ENCODE measurements at regions not wholly inside any gene's neighbourhood (a gene's known extent, or its start where the extent isn't known, plus 50 kb on each side); places are given as distances from the start of the nearest gene placed in this dataset.
"Not testable (repeated sequence)": the region's sequence is repeated elsewhere in the genome, so short reads cannot be mapped to it uniquely, and the experiment has no call there.

DNA sequence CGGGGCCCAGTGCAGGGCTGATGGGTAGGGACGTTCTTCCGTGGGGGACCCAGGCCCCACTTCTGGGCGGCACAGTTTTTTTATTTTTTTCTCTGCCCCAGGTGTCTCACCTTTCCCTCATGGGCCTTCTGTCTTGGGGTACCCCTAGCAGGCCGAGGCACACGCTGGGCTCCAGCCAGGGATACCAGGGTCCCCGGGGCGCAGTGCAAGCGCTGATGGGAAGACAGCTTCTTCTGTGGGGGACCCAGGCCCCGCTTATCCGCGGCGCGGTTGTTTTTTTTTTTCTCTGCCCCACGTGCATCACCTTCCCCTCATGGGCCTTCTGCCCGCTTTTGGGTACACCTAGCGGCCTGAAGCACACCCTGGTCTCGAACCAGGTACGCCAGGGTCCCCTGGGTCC lies 1481.0 kb upstream of the TPTE start:
- H3K4me3 Mint-ChIP-seq; H3K27me3 Mint-ChIP-seq; H3K9me3 Mint-ChIP-seq; intact Hi-C loops (cut with micrococcal nuclease); H3K36me3 Mint-ChIP-seq (ENCODE audit: low read depth); H3K4me1 Mint-ChIP-seq (ENCODE audit: low read depth); H3K27ac Mint-ChIP-seq: not testable (repeated sequence)

DNA sequence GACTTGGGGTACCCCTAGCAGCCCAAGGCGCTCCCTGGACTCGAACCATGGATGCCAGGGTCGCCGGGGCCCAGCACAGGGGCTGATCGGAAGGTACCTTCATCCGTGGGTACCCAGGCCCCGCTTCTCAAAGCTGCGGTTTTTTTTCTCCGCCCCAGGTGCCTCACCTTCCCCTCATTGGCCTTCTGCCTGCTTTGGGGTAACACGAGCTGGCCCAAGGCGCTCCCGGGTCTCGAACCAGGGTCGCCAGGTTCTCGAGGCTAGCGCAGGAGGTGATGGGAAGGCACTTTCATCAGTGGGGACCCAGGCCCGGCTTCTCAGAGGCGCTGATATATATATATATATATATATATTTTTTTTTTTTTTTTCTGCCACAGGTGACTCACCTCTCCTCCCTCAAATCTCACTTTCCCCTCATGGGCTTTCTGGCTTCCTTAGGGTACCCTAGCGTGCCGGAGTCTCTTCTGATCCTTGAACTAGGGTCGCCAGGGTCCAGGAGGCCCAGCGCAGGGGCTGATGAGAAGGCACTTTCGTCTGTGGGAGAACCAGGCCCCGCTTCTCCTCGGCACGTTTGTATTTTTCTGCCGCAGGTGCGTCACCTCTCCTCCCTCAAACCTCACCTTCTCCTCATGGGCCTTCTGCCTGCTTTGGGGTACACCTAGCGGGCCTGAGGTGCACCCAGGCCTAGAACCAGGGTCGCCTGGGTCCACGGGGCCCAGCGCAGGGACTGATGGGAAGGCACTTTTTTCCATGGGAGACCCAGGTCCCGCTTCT lies 1480.0 kb upstream of the TPTE start:
- H3K27me3 Mint-ChIP-seq; intact Hi-C loops (cut with micrococcal nuclease); H3K4me1 Mint-ChIP-seq (ENCODE audit: low read depth); H3K36me3 Mint-ChIP-seq (ENCODE audit: low read depth); H3K27ac Mint-ChIP-seq; H3K4me3 Mint-ChIP-seq; H3K9me3 Mint-ChIP-seq: not testable (repeated sequence)

DNA sequence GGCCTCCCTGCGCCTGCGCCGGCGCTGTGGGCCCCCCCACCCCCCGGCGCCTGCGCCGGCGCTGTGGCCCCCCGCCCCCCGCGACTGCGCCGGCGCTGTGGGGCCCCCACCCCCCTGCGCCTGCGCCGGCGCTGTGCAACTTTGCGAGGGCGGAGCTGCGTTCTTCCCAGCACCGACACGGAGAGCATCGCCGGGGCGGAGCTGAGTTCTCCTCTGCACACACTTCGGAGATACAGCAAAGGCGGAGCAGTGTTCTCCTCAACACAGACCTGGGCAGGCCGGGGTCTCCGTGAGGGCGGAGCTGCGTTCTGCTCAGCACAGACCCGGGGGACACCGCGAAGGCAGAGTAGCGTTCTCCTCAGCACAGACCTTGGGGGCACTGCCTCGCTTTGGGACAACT lies 1478.3 kb upstream of the TPTE start:
- intact Hi-C loops (cut with micrococcal nuclease): not testable (repeated sequence)

DNA sequence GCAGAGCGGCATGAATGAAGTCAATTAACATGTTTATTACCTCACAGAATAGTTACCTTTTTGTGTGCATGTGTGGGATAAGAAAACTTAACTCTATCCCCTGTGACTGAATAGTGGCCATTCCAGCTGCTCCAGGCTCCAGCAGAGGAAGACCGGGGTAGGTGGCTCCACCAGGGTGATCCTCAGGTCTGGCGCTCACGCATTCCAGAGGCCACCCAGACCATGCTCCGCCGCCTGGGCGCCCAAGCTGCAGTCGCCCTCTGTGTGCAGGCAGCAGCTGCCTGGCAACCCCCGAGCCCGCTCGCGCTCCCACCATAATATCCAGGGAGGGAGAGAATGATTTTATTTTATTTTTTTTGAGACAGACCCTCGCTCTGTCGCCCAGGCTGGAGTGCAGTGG lies 1474.5 kb upstream of the TPTE start:
- H3K4me1 Mint-ChIP-seq (ENCODE audit: low read depth); intact Hi-C loops (cut with micrococcal nuclease); H3K27ac Mint-ChIP-seq; H3K9me3 Mint-ChIP-seq; H3K27me3 Mint-ChIP-seq; H3K36me3 Mint-ChIP-seq (ENCODE audit: low read depth); H3K4me3 Mint-ChIP-seq: not testable (repeated sequence)

More for the DNA sequence above, 1478.3 kb upstream of the TPTE start:
- not testable (repeated sequence) for H3K9me3 Mint-ChIP-seq; H3K4me3 Mint-ChIP-seq; H3K4me1 Mint-ChIP-seq (ENCODE audit: low read depth); H3K27ac Mint-ChIP-seq; H3K27me3 Mint-ChIP-seq; H3K36me3 Mint-ChIP-seq (ENCODE audit: low read depth)

DNA sequence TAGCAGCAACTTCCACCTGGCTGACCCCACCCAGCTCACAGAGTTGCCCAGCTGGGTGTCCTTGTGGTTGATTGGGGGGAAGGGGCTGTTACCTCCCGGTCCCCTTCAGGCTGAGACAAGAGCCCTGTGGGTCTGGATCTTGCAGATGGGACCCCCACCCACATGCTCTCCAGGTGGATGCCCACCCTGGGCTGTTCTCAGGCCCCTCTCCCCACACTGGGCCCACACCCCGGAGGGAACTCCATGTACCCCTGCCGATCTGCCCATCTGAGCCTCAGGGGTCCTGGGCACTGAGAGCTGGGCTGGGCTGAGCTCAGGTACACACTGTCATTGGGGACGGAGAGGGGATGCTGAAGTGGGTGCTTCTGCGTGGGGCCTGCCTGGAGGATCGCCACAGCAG lies 1453.9 kb upstream of the TPTE start:
- intact Hi-C loops (cut with micrococcal nuclease); H3K27me3 Mint-ChIP-seq; H3K4me1 Mint-ChIP-seq (ENCODE audit: low read depth); H3K36me3 Mint-ChIP-seq (ENCODE audit: low read depth); H3K9me3 Mint-ChIP-seq; H3K4me3 Mint-ChIP-seq; H3K27ac Mint-ChIP-seq: not testable (repeated sequence)

DNA sequence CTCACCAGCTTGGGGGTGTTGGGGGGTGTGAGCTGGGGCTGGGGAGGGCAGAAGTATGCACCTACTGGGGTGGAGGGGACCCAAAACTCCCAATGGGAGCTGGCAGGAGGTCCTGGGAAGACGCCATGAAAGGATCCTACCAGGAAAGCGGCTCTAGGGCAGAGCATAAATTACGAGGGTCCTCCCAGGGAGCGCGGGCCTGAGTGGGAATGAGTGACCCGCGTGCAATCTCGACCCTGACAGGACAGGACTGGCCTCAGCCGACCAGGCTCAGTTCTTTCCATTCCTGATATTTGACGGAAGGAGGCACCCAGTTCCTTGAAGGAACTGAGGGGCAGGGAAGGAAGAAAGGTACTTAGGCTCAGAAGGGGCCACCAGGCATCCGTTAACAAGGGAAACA lies 1452.8 kb upstream of the TPTE start:
- H3K27ac Mint-ChIP-seq; H3K27me3 Mint-ChIP-seq; H3K4me1 Mint-ChIP-seq (ENCODE audit: low read depth); H3K9me3 Mint-ChIP-seq; H3K4me3 Mint-ChIP-seq; H3K36me3 Mint-ChIP-seq (ENCODE audit: low read depth); intact Hi-C loops (cut with micrococcal nuclease): not testable (repeated sequence)

DNA sequence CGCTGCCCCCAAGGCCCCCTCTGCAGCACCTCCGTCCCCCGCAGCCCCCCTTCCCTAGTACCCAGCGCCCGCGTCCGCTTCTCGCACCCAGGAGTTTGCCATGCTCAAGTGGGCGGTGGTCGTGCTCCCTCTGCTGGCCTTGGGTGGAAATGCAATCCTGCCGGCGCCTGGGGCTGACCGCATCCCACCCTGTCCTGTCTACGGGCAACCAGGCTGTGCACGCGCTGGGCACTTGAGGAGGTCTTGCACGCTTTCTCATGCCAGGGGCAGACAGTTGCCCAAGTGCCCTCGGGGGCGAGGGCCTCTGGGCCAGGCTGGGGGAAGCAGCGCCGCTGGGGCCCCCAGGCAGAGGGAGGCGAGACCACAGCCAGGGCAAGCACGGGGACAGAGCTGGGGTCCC lies 1450.7 kb upstream of the TPTE start:
- H3K27ac Mint-ChIP-seq; intact Hi-C loops (cut with micrococcal nuclease); H3K9me3 Mint-ChIP-seq; H3K4me3 Mint-ChIP-seq; H3K27me3 Mint-ChIP-seq; H3K36me3 Mint-ChIP-seq (ENCODE audit: low read depth); H3K4me1 Mint-ChIP-seq (ENCODE audit: low read depth): not testable (repeated sequence)

DNA sequence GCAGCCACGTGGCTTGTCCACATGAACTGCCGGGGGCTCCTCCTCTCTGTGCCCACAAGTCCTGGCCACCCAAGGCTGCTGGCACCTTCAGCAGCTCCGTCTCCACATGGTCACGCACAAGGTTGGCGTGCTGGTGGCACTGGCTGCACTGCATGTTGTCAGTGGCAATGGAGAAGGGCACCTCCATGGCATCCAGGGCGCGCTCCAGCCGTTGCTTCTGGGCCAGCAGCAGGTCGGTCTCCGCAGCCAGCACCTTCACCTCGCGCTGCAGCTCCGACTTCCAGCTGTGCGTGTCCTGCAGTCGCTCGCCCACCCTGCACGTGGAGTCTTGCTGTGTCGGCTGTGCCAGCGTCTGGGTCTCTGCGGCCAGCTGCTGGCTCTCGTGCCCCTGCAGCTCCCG lies 1448.4 kb upstream of the TPTE start:
- H3K9me3 Mint-ChIP-seq; H3K27ac Mint-ChIP-seq; H3K4me1 Mint-ChIP-seq (ENCODE audit: low read depth); H3K36me3 Mint-ChIP-seq (ENCODE audit: low read depth); H3K4me3 Mint-ChIP-seq; H3K27me3 Mint-ChIP-seq; intact Hi-C loops (cut with micrococcal nuclease): not testable (repeated sequence)

DNA sequence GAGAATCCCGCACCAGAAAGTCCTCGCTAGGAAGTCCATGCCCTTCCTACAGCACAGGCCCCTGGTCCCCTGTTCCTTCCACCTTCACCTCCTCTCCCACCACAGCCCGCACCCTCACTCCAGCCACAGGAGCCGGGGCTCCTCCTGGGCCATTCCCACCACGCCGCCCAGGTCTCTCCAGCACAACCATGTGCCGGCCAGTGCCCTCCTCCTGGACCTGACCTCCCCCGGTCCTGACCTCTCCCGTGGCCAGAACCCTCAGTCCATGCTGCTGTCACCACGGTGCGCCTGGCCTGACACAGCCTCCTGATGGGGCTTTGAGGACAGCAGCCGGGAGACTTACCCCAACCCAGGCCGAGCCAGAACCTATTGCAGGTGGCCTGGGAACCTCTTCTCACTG lies 1446.6 kb upstream of the TPTE start:
- H3K4me1 Mint-ChIP-seq (ENCODE audit: low read depth); H3K27me3 Mint-ChIP-seq; H3K36me3 Mint-ChIP-seq (ENCODE audit: low read depth); H3K27ac Mint-ChIP-seq; H3K4me3 Mint-ChIP-seq; H3K9me3 Mint-ChIP-seq; intact Hi-C loops (cut with micrococcal nuclease): not testable (repeated sequence)

DNA sequence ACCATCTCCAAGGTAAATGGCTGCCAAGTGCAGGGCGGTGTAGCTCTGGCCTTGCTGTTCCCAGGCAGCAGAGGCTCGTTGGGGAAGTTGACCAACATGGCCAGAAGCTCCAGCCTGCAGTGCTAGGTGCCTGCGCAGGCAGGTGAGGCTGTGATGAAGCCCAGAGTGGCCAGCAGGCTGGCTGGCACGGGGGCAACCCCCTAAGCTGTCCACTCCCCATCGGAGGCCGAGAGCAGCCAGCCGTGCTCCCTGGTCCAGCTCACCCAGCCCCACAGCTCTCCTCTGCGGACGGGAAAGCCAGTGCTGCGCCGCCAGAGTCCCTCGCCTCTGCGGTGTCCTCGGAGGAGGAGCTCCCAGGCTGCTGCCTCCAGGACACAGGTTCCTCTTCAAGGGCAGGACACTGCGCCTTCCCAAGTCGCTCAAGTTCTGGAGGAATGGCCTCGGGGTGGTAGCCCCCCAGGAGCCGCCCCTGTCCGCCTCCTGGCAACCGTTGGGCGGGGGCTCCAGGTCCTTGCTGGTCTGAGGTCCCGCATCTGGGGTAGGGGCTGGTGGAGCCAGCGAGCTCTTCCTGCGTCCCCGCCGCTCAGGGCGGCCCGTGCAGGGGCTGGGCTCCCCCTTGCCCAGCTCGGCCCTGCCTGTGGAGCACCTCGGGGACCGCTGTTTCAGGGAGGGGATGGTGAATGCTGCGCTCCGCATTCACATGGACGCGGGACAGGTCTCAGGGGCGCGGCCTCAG lies 1438.1 kb upstream of the TPTE start:
- intact Hi-C loops (cut with micrococcal nuclease); H3K4me3 Mint-ChIP-seq; H3K27ac Mint-ChIP-seq; H3K4me1 Mint-ChIP-seq (ENCODE audit: low read depth); H3K9me3 Mint-ChIP-seq; H3K36me3 Mint-ChIP-seq (ENCODE audit: low read depth); H3K27me3 Mint-ChIP-seq: not testable (repeated sequence)

DNA sequence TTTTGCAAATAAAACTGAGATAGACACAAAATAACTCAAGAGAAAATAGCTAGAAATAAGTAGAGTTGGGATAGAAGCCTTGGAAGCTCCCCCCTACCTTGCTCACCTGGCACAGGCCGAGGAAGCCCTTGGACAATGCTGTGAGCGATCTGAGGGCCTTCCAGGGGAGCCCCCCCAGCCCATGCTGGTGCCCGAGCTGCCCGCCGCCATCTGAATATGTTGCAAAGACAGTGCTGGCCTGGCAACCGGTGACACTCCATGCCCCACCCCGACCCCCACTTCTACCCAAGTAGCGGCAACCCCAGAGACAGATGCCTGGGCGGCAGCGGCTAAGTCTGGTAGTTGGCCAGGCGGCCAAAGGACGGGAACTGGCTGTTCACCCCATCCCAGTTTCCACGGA lies 1435.1 kb upstream of the TPTE start:
- H3K9me3 Mint-ChIP-seq; H3K4me1 Mint-ChIP-seq (ENCODE audit: low read depth); H3K4me3 Mint-ChIP-seq; H3K36me3 Mint-ChIP-seq (ENCODE audit: low read depth); intact Hi-C loops (cut with micrococcal nuclease); H3K27ac Mint-ChIP-seq; H3K27me3 Mint-ChIP-seq: not testable (repeated sequence)

DNA sequence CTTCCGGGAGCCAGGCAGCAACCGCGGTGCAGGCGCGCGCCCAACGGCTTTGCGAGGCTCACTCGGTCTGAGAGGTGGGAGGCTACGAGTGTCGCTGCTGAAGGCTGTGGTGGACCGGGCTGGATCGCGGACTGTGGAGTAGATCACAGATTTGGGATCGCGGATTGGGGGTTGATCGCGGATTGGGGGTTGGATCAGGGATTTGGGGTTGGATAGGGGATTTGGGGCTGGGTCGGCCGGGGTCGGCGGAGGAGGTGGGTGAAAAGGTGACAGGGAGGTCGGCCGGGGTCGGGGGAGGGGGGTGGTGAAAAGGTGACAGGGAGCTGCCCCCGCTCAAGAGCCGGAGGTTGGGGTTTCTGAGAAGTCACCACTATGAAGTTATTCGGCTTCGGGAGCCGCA lies 1433.6 kb upstream of the TPTE start:
- H3K9me3 Mint-ChIP-seq; intact Hi-C loops (cut with micrococcal nuclease); H3K27ac Mint-ChIP-seq; H3K4me3 Mint-ChIP-seq; H3K4me1 Mint-ChIP-seq (ENCODE audit: low read depth); H3K36me3 Mint-ChIP-seq (ENCODE audit: low read depth); H3K27me3 Mint-ChIP-seq: not testable (repeated sequence)

DNA sequence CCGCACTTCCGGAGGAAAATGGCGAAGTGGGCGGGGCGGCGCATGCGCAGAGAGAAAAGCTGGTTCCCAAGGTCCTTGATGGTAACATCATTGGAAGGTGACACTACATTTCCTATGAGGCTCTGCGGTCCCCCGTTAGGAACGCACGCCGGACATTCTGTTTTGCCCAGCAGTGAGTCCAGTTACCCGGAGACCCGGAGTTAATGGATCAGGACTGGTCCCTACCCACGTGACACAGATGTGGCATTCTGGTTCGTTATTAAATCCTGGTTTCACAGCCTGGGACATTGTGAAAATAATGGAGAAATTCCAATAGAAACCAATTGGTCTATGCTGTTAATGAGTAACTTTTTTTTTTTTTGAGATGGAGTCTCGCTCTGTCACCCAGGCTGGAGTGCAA lies 1391.6 kb upstream of the TPTE start:
- H3K4me1 Mint-ChIP-seq (ENCODE audit: low read depth); H3K9me3 Mint-ChIP-seq; H3K4me3 Mint-ChIP-seq; intact Hi-C loops (cut with micrococcal nuclease); H3K36me3 Mint-ChIP-seq (ENCODE audit: low read depth); H3K27me3 Mint-ChIP-seq; H3K27ac Mint-ChIP-seq: not testable (repeated sequence)

DNA sequence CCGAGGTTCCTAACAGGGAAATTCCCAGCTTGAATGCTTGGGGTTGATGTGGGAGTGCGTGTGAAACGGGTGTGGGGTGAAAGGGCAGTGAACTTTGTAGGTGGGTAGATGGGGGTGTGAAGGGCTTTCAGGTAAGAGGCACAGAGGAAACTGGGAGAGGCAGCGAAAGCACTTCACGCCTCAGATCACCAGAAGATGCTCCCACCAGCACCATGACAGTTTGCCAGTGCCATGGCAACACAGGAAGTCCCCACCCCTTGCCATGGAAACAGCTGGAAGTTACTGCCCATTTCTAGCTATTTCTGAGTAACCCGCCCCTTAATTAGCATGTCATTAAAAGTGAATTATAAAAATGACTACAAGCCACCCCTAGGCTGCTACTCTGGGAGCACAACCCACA lies 1390.6 kb upstream of the TPTE start:
- H3K9me3 Mint-ChIP-seq; H3K36me3 Mint-ChIP-seq (ENCODE audit: low read depth); H3K27me3 Mint-ChIP-seq; intact Hi-C loops (cut with micrococcal nuclease); H3K27ac Mint-ChIP-seq; H3K4me3 Mint-ChIP-seq; H3K4me1 Mint-ChIP-seq (ENCODE audit: low read depth): not testable (repeated sequence)

Measured in dendritic cell treated with granulocyte-macrophage colony-stimulating factor and Interleukin-4, amounts not matched to agents 40 ng/mL and 50 ng/mL, for 4 days (primary cell).